ENCODE measurements at regions not wholly inside any gene's neighbourhood (a gene's known extent, or its start where the extent isn't known, plus 50 kb on each side); places are given as distances from the start of the nearest gene placed in this dataset.

GRCh38 chr12:73053893-73054292 lies 781.7 kb downstream of the TRHDE start:
- no peaks in the 10 kb centered on the region for H3K27me3 ChIP-seq (ENCODE audit: insufficient read depth, low read depth)
- no peak overlapping the region for H2AFZ ChIP-seq
- H3K79me2 ChIP-seq (ENCODE audit: low read depth), result no peaks in the 10 kb centered on the region
- no peak for DNase-seq
- intact Hi-C loops (cut with micrococcal nuclease; ENCODE audit: unreplicated experiment), result no loop called here
- no peaks in the 10 kb centered on the region; the same call in 1 of the 2 replicates for H3K9me2 ChIP-seq (ENCODE audit: insufficient read depth)
- no peak overlapping the region for H3K4me2 ChIP-seq
- H3K36me3 ChIP-seq (ENCODE audit: low read depth), result no peaks in the 10 kb centered on the region
- CTCF ChIA-PET, result no interaction called here
- no peaks in the 10 kb centered on the region for H3F3A ChIP-seq (ENCODE audit: insufficient read depth, low read depth)
- POLR2A ChIA-PET (ENCODE audit: unreplicated experiment), result no interaction called here
- no peak for TF ChIP-seq EZH2 (IDR thresholded peaks at IDR 0.05; ENCODE audit: low read depth)
- TF ChIP-seq CTCF (conservative IDR thresholded peaks at IDR 0.05), result no peak
- no peak overlapping the region for H3K4me3 ChIP-seq
- no peaks in the 10 kb centered on the region for H3K4me1 ChIP-seq (replicated peaks; ENCODE audit: insufficient read depth)
- H4K20me1 ChIP-seq (ENCODE audit: insufficient read depth), result no peaks in the 10 kb centered on the region
- no peak overlapping the region for H3K27ac ChIP-seq
- H3K9me3 ChIP-seq (ENCODE audit: insufficient read depth, low read depth), result no peaks in the 10 kb centered on the region
- BruUV-seq (replicated peaks), result no TSS peak

DNA sequence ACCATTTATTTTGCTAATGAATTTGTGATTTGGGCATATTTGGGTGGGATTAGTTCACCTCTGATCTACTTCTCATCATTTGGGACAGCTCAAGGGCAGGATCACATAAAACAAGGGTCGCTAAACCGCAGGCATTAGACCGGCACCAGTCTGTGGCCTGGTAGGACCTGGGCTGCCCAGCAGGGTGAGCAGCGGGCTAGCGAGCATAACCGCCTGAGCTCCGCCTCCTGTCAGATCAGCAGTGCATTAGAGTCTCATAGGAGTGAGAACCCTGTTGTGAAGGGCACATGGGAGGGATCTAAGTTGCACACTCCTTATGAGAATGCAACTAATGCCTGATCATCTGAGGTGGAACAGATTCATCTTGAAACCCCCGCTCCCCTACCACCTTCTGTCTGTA lies 785.3 kb downstream of the TRHDE start:
- no peaks in the 10 kb centered on the region for H3K36me3 ChIP-seq (ENCODE audit: low read depth)
- no peaks in the 10 kb centered on the region for H3F3A ChIP-seq (ENCODE audit: insufficient read depth, low read depth)
- H3K4me1 ChIP-seq (replicated peaks; ENCODE audit: insufficient read depth), result no peaks in the 10 kb centered on the region
- no peak overlapping the region for H3K27ac ChIP-seq
- no peak overlapping the region for H3K4me3 ChIP-seq
- H4K20me1 ChIP-seq (ENCODE audit: insufficient read depth), result no peaks in the 10 kb centered on the region
- CTCF ChIA-PET, result no interaction called here
- POLR2A ChIA-PET (ENCODE audit: unreplicated experiment), result no interaction called here
- H3K9me3 ChIP-seq (ENCODE audit: insufficient read depth, low read depth), result no peaks in the 10 kb centered on the region
- BruUV-seq (replicated peaks), result no TSS peak
- no peaks in the 10 kb centered on the region; the same call in 1 of the 2 replicates for H3K9me2 ChIP-seq (ENCODE audit: insufficient read depth)
- TF ChIP-seq EZH2 (IDR thresholded peaks at IDR 0.05; ENCODE audit: low read depth), result no peak
- TF ChIP-seq CTCF (conservative IDR thresholded peaks at IDR 0.05), result no peak
- DNase-seq, result no peak
- H3K4me2 ChIP-seq, result no peak overlapping the region
- no peaks in the 10 kb centered on the region for H3K79me2 ChIP-seq (ENCODE audit: low read depth)
- no peaks in the 10 kb centered on the region for H3K27me3 ChIP-seq (ENCODE audit: insufficient read depth, low read depth)
- intact Hi-C loops (cut with micrococcal nuclease; ENCODE audit: unreplicated experiment), result no loop called here
- H2AFZ ChIP-seq, result no peak overlapping the region

- intact Hi-C loops (cut with micrococcal nuclease; ENCODE audit: unreplicated experiment), result no loop called here
- H3K4me2 ChIP-seq, result no peak overlapping the region
- H4K20me1 ChIP-seq (ENCODE audit: insufficient read depth), result no peaks in the 10 kb centered on the region
- H3K36me3 ChIP-seq (ENCODE audit: low read depth), result no peaks in the 10 kb centered on the region
- no peak for TF ChIP-seq CTCF (conservative IDR thresholded peaks at IDR 0.05)
- TF ChIP-seq EZH2 (IDR thresholded peaks at IDR 0.05; ENCODE audit: low read depth), result no peak
- CTCF ChIA-PET, result no interaction called here
- POLR2A ChIA-PET (ENCODE audit: unreplicated experiment), result no interaction called here
- BruUV-seq (replicated peaks), result no TSS peak
- H3K9me3 ChIP-seq (ENCODE audit: insufficient read depth, low read depth), result no peaks in the 10 kb centered on the region
- no peaks in the 10 kb centered on the region for H3K79me2 ChIP-seq (ENCODE audit: low read depth)
- no peak for DNase-seq
- no peak overlapping the region for H3K4me3 ChIP-seq
- H3K4me1 ChIP-seq (replicated peaks; ENCODE audit: insufficient read depth), result no peaks in the 10 kb centered on the region
- no peaks in the 10 kb centered on the region for H3F3A ChIP-seq (ENCODE audit: insufficient read depth, low read depth)
- H3K9me2 ChIP-seq (ENCODE audit: insufficient read depth), result no peaks in the 10 kb centered on the region
- no peaks in the 10 kb centered on the region for H3K27me3 ChIP-seq (ENCODE audit: insufficient read depth, low read depth)
- H2AFZ ChIP-seq, result no peak overlapping the region
- H3K27ac ChIP-seq, result no peak overlapping the region
These were observed 793.7 kb downstream of the TRHDE start for GRCh38 chr12:73065913-73066312.
